ENCODE measurements at regions not wholly inside any gene's neighbourhood (a gene's known extent, or its start where the extent isn't known, plus 50 kb on each side); places are given as distances from the start of the nearest gene placed in this dataset.
"Not testable (repeated sequence)": the region's sequence is repeated elsewhere in the genome, so short reads cannot be mapped to it uniquely, and the experiment has no call there.

GRCh38 chr3:187810021-187810446 lies 64.8 kb upstream of the BCL6 start:
- no peak overlapping the region for H3K4me3 ChIP-seq
- DNase-seq (ENCODE audit: low spot score) = no peak
- H3K27ac ChIP-seq = no peak overlapping the region
- TF ChIP-seq, protein P1, sequence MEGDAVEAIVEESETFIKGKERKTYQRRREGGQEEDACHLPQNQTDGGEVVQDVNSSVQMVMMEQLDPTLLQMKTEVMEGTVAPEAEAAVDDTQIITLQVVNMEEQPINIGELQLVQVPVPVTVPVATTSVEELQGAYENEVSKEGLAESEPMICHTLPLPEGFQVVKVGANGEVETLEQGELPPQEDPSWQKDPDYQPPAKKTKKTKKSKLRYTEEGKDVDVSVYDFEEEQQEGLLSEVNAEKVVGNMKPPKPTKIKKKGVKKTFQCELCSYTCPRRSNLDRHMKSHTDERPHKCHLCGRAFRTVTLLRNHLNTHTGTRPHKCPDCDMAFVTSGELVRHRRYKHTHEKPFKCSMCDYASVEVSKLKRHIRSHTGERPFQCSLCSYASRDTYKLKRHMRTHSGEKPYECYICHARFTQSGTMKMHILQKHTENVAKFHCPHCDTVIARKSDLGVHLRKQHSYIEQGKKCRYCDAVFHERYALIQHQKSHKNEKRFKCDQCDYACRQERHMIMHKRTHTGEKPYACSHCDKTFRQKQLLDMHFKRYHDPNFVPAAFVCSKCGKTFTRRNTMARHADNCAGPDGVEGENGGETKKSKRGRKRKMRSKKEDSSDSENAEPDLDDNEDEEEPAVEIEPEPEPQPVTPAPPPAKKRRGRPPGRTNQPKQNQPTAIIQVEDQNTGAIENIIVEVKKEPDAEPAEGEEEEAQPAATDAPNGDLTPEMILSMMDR (IDR thresholded peaks at IDR 0.05) = no peak

- Histone ChIP-seq H3K4me3 (no peak overlapping the region), H3K27ac (no peak overlapping the region)
- TF ChIP-seq, protein P1 (IDR thresholded peaks at IDR 0.05) = no peak
- DNase-seq (ENCODE audit: low spot score) = no peak
These were observed 66.5 kb upstream of the BCL6 start for GRCh38 chr3:187811585-187812250.

GRCh38 chr3:187812496-187812895 lies 67.2 kb upstream of the BCL6 start:
- TF ChIP-seq, protein P1 (IDR thresholded peaks at IDR 0.05) = no peak
- no peak overlapping the region for H3K27ac ChIP-seq
- H3K4me3 ChIP-seq = no peak overlapping the region
- no peak for DNase-seq (ENCODE audit: low spot score)

GRCh38 chr3:187813198-187813597 lies 67.9 kb upstream of the BCL6 start:
- DNase-seq (ENCODE audit: low spot score) = no peak
- H3K4me3 ChIP-seq = no peak overlapping the region
- TF ChIP-seq, protein P1 (IDR thresholded peaks at IDR 0.05) = no peak
- H3K27ac ChIP-seq = no peak overlapping the region

DNA sequence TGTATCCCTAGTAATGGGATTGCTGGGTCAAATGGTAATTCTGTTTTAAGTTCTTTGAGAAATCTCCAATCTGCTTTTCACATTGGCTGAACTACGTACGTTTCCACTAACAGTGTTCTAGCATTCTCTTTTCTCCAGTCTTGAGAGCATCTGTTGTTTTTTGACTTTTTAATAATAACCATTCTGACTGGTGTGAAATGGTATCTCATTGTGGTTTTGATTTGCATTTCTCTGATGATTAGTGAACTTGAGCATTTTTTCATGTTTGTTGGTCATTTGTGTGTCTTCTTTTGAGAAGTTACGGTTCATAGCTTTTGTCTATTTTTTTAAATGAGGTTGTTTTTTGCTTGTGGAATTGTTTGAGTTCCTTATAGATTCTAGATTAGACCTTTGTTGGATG lies 72.5 kb upstream of the BCL6 start:
- DNase-seq (ENCODE audit: low spot score); H3K4me3 ChIP-seq; H3K27ac ChIP-seq: not testable (repeated sequence)

DNA sequence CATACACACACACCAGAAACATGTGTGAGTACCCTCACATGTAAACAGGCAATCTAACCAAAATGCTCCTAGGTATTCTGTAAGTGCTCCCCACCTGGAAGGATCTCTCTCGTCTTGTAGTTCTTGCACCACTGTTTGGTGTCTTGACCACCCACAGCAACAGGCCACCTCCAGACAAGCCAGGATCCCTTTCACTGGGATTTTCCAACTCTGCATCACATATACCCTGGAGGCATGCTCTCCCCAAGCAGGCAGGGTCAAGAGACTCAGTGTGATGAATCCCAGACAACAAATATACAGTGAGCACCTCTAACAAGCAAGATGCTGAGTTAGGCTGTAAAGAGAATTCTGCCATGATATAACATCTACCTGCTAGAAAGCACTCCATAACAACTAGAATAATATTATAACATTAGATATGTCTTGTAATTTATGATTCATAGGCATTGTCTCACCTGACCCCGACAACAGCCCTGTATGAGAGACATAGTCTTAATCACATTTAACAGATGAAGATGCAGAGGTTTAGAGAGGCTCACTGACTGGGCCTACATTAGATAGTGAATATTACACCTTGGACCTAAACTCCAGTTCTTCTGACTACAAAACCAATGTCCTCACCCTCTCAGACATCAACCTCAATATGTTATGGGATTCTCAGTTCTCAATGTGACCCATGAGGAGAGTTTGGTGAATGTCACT lies 76.5 kb upstream of the BCL6 start:
- DNase-seq (ENCODE audit: low spot score) = no peak
- TF ChIP-seq, protein P1 (IDR thresholded peaks at IDR 0.05) = no peak
- H3K4me3 ChIP-seq = no peak overlapping the region
- no peak overlapping the region for H3K27ac ChIP-seq

GRCh38 chr3:187822402-187822801 lies 77.1 kb upstream of the BCL6 start:
- H3K4me3 ChIP-seq = no peak overlapping the region
- TF ChIP-seq, protein P1 (IDR thresholded peaks at IDR 0.05) = no peak
- no peak for DNase-seq (ENCODE audit: low spot score)
- no peak overlapping the region for H3K27ac ChIP-seq

Measured in coronary artery (tissue), 2 donors.